ENCODE measurements at regions not wholly inside any gene's neighbourhood (a gene's known extent, or its start where the extent isn't known, plus 50 kb on each side); places are given as distances from the start of the nearest gene placed in this dataset.

DNA sequence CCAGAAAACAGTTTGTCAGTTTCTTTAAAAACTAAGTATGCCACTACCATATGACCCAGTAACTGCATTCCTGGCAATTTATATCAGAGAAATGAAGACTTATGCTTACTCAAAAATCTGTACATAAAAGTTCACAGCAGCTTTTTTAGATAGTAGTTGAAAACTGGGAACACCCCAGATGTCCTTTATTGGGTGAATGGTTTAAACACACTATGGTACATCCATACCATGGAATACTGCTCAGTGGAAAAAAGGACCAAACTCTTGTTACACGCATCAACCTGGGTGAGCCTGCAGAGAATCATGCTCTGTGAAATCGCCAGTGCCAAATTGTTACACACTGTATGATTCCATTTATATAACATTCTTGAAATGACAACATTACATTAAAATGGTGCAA, 127.6 kb upstream of the RET start:
- H3K4me3 ChIP-seq (ENCODE audit: control insufficient read depth, low read depth, low read length) = no peak overlapping the region
- TF ChIP-seq, protein P1, sequence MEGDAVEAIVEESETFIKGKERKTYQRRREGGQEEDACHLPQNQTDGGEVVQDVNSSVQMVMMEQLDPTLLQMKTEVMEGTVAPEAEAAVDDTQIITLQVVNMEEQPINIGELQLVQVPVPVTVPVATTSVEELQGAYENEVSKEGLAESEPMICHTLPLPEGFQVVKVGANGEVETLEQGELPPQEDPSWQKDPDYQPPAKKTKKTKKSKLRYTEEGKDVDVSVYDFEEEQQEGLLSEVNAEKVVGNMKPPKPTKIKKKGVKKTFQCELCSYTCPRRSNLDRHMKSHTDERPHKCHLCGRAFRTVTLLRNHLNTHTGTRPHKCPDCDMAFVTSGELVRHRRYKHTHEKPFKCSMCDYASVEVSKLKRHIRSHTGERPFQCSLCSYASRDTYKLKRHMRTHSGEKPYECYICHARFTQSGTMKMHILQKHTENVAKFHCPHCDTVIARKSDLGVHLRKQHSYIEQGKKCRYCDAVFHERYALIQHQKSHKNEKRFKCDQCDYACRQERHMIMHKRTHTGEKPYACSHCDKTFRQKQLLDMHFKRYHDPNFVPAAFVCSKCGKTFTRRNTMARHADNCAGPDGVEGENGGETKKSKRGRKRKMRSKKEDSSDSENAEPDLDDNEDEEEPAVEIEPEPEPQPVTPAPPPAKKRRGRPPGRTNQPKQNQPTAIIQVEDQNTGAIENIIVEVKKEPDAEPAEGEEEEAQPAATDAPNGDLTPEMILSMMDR (IDR thresholded peaks at IDR 0.05; ENCODE audit: control insufficient read depth, insufficient read depth, low read depth, low read length, missing control alignments) = no peak
- DNase-seq (ENCODE audit: low read depth) = no peak

DNA sequence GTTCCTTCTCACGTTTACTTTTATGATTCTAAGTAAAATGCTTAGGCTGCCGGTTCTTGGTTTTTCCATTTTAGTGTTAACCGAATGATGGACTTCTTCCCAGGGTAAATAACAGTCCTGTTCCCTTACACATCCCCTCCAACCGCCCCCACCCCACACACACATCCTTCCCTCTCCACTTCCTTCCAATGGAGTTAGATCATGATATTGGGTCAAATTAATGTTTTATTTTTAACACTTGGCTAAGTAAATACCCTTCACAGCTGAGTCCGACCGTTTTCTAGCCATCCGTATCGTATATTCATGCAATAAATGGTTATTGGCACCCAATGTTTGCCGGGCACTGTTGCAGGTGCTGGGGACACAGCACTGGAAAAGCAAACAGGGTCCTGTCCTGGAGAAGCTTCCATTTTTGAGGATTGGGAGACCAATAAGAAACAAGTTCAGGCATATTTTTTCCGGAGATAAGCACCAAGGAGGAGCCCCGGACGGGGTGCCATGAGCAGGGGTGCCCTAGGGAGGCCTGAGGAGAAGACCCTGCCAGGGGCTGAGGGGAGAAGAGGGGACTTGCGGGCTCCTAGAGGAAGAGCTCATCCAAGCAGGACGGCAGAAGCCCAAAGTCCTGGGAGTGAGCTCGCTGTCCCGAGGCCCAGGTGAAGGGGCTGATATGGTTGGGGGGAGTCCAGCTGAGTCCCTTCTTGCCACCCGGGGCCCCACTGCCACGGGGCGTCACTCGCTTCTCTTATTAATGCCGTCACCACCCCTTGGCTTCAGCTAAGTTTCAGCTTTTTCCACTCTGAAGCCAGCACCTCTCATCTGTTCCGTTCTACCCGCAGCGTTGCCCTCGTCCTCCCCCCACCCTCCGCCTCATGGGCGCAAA, 126.0 kb upstream of the RET start:
- no peak for DNase-seq (ENCODE audit: low read depth)
- TF ChIP-seq, protein P1 (IDR thresholded peaks at IDR 0.05; ENCODE audit: control insufficient read depth, insufficient read depth, low read depth, low read length, missing control alignments) = no peak
- H3K4me3 ChIP-seq (ENCODE audit: control insufficient read depth, low read depth, low read length) = no peak overlapping the region

DNA sequence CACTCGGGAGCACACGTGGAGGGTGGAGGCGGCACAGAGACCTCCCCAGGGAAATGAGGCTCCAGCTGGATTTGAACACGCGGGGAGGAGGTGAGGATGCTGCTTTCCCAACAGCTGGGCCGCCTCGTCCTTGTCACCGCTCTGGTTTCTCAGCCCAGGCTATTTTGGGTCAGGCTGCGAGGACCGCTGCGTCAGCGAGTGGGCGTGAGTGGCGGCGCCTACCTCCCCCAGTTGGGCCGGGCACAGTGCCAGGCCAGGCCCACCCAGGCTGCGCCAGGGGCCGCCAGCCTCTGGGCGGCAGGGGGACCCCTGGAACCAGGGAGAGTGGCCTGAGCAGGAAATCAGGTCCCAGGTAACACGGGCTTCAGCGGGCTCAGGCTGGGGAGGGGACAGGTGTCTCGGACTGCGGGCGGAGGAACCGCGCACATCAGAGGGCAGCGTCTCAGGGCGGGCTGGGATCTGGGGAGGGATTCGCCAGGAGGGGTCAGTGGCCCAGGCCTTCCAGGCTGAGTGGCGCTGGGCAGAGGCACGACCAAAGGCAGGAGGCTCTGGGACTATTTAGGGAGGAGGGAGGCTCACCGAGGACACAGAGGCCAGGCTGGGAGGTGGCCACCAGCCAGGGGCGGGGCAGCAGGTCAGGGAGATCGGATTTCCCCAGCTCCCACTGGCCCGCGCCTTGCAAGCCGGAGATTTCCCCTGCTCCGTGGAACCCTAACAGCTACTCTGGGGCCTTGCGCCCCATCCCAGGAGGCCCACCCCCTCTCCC, 125.2 kb upstream of the RET start:
- DNase-seq (ENCODE audit: low read depth) = no peak
- no peak overlapping the region for H3K4me3 ChIP-seq (ENCODE audit: control insufficient read depth, low read depth, low read length)
- TF ChIP-seq, protein P1 (IDR thresholded peaks at IDR 0.05; ENCODE audit: control insufficient read depth, insufficient read depth, low read depth, low read length, missing control alignments) = no peak

DNA sequence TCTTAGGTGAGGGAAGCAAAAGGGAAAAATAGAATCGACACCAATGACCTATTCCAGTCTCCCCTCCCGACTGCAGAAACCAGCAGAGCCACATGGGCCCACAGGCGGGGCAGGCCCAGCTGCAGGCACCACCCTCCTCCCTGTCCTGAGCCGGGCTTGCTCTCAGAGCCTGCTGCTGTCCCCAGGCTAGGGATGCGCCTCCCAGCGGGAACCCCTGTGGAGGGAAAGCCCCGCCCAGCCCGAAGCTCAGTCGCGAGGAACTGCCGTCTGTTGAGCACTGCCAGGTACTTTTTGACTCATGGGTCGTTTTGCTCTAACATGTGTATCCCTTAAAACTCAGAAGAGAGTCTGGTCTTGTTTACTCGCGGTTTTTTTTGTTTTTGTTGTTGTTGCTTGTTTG, 124.5 kb upstream of the RET start:
- TF ChIP-seq, protein P1 (IDR thresholded peaks at IDR 0.05; ENCODE audit: control insufficient read depth, insufficient read depth, low read depth, low read length, missing control alignments) = no peak
- no peak overlapping the region for H3K4me3 ChIP-seq (ENCODE audit: control insufficient read depth, low read depth, low read length)
- DNase-seq (ENCODE audit: low read depth) = no peak

DNA sequence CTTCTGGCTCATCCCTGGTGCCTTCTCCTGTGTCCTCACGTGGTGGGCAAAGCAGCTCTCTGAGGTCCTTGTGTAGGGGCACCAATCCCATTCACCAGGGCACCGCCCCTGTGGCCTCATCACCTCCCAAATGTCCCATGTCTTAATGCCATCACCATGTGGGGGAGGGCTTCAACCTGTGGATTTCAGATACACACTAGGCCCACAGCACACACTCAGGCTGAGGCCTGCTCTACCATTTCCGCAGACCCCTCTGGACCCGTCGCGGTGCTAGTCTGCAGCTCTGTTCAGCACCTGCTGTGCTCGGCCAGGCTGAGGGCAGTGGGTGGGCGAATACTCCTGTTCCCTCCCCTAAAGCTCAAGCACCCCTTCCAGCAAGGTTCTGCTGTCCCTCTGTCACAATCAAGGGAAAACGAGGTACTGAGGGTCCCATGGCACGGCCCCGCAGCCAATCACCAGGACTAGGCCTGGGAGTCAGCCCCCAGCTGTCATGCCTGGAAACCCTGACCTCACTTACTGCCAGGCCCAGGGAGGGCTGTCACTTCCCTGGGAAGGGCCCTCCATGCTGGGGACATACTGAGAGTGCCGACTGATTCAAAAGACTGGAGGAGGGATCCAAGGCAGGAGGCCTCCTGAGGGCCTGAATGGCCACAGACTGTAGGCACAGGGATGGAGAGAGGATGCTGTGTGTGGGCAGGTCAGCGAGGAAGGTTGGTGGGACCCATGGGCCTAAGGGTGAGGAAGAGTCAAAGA, 123.8 kb upstream of the RET start:
- TF ChIP-seq, protein P1 (IDR thresholded peaks at IDR 0.05; ENCODE audit: control insufficient read depth, insufficient read depth, low read depth, low read length, missing control alignments) = no peak
- DNase-seq (ENCODE audit: low read depth) = no peak
- H3K4me3 ChIP-seq (ENCODE audit: control insufficient read depth, low read depth, low read length) = no peak overlapping the region
